RPMI7951 (cell line): ENCODE measurements at regions not wholly inside any gene's neighbourhood (a gene's known extent, or its start where the extent isn't known, plus 50 kb on each side); places are given as distances from the start of the nearest gene placed in this dataset.

Experiments used
- DNase-seq: peaks from one replicate; pipeline ENCODE4 v3.0.0-alpha.2; 2012; ENCODE audit warnings: low read depth

- DNase-seq, result no peak
These were observed 51.0 kb upstream of the MKRN3 start for GRCh38 chr15:23514484-23514883.

DNA sequence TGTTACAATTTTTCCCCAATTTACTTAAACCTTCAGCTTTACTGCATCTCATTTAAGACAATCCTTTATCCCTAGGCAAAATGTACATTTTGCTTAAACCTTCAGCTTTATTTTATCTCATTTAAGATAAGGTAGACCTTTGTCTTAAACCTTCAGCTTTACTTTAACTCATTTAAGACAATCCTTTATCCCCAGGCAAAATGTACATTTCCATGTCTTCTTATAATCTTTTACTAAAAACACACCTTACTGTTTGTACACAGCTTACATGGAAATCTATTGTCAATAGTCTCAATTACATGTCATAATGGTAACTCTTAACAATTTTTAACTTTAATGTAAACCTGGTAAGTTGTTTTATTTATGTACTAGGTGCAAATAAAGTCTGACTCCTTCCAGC lies 58.7 kb upstream of the MKRN3 start:
- DNase-seq, result no peak

- DNase-seq, result no peak
These were observed 56.9 kb upstream of the GOLGA6L2 start for GRCh38 chr15:23503980-23504379.

- DNase-seq, result no peak
These were observed 56.5 kb upstream of the GOLGA6L2 start for GRCh38 chr15:23503576-23503975.

DNA sequence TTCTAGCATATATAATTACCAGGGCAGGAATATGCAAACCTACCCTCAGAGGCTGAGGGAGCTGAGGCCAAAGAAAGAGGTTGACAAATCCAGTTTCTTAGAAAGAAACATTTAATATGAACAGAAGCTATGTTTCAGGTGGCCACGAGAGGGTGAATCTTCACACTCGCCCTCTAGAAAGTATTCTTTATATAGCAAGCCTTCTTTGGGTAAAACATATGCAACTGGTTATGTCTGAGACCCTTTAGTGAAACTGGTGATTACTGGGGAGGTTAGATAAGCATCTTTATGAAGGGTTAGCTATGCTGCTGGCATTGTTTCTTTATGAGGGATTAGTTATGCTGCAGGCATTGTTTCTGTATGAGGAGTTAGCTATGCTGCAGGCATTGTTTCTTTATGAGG lies 50.7 kb upstream of the GOLGA6L2 start:
- peak; percentile 11 for DNase-seq
